Left lung (tissue), 4 donors: ENCODE measurements at regions not wholly inside any gene's neighbourhood (a gene's known extent, or its start where the extent isn't known, plus 50 kb on each side); places are given as distances from the start of the nearest gene placed in this dataset.

Experiments
- ATAC-seq: fragments of 200-7000 bp; cut with Tn5 transposase; one replicate; pipeline ENCODE4 v1.9.1; 2020; ENCODE audit warnings: moderate library complexity
- DNase-seq, 4 donors: peaks; one replicate each; pipeline ENCODE4 v3.0.0-alpha.2; 2013 to 2020
- H3K27ac ChIP-seq, 2 donors: fragments of 200-600 bp; sonication (generic) in 1 of 2; one replicate each; pipeline versions ENCODE4 v1.5.0 to v1.8.0; 2020 to 2021
- H3K27me3 ChIP-seq, 2 donors: fragments of 200-600 bp; sonication (generic) in 1 of 2; one replicate each; pipeline versions ENCODE4 v1.5.0 to v1.8.0; 2020 to 2021
- H3K36me3 ChIP-seq, 2 donors: fragments of 200-600 bp; sonication (generic) in 1 of 2; one replicate each; pipeline versions ENCODE4 v1.5.0 to v1.8.0; 2020 to 2021
- H3K4me1 ChIP-seq, 2 donors: fragments of 200-600 bp; one replicate each; pipeline ENCODE4 v1.8.0; 2021
- H3K4me3 ChIP-seq, 2 donors: fragments of 200-600 bp; sonication (generic) in 1 of 2; one replicate each; pipeline versions ENCODE4 v1.5.0 to v1.8.0; 2020 to 2021; ENCODE audit warnings: mild to moderate bottlenecking in 1 of 2
- H3K9me3 ChIP-seq, 2 donors: fragments of 200-600 bp; sonication (generic) in 1 of 2; one replicate each; pipeline versions ENCODE4 v1.5.0 to v1.8.0; 2020 to 2021
- CTCF ChIP-seq, 2 donors: fragments of 200-600 bp; sonication (generic) in 1 of 2; IDR thresholded peaks; one replicate each; pipeline versions ENCODE4 v1.5.0 to v1.8.0; 2021; ENCODE audit warnings: antibody characterized with exemption in 2 of 2
- intact Hi-C, 2 donors: fragments of 100-400 bp; cut with DNase I; formaldehyde crosslinking; loops; one replicate each; pipeline versions ENCODE4 v1.11.2 to v1.14.2; 2022
- donor health status: DM: no; HTN: yes; CAD: no.
- donor health status: DM: no; HTN: no; CAD: no.

DNA sequence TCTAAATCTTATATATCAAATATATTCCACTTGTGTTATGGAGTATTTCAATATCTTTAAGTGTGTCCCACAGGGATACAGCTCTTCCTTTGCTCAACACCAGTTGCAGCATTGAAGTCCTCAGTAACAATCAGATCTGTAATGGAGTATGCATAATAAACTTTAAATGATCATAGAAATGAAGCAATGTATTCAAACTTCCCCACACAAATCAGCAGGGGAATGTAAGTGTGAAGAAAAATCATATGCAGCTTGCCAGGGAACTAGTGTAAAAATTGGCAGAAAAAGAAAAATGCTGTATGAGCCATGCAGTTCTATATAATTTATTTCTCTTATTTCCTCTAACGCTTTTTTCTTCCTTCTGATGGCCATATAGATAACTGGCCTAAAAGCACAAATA lies 444.3 kb upstream of the VSTM2A start:
- peaks cover 0 to 2% of the 10 kb centered on the region in 2 donors for H3K9me3 ChIP-seq
- no peaks in the 10 kb centered on the region for H3K27me3 ChIP-seq
- H3K36me3 ChIP-seq = no peaks in the 10 kb centered on the region
- no peak for TF ChIP-seq CTCF (IDR thresholded peaks at IDR 0.05)
- intact Hi-C loops = no loop called here
- no peaks in the 10 kb centered on the region for H3K4me1 ChIP-seq
- H3K4me3 ChIP-seq = no peak overlapping the region
- no peak overlapping the region for H3K27ac ChIP-seq
- DNase-seq (no peak), ATAC-seq (no peak)

DNA sequence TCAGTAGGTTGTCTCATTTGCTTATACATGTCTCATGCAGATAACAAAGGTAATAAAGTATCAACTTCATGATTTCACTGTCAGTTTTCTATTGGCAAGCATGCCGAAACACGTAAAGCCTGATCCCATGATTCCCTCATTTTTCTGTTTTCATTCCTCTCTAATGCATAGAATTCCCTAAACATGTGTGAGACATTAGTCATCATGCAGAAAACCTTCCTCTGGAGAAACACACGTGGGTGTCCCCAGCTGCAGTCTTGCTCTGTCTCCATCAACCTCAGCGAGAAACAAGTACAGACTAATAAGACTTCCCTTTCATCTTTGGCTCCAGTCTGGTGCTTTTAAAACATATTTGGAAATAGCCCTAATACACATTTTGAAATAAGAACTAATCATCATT lies 432.7 kb upstream of the VSTM2A start:
- Histone ChIP-seq H3K27ac (no peak overlapping the region), H3K36me3 (no peaks in the 10 kb centered on the region), H3K27me3 (no peaks in the 10 kb centered on the region), H3K9me3 (no peaks in the 10 kb centered on the region), H3K4me3 (no peak overlapping the region), H3K4me1 (no peaks in the 10 kb centered on the region)
- DNase-seq (no peak), ATAC-seq (no peak)
- TF ChIP-seq CTCF (IDR thresholded peaks at IDR 0.05) = no peak
- intact Hi-C loops = no loop called here

GRCh38 chr7:54111814-54112511 lies 430.2 kb upstream of the VSTM2A start:
- intact Hi-C loops = no loop called here
- no peak for DNase-seq

DNA sequence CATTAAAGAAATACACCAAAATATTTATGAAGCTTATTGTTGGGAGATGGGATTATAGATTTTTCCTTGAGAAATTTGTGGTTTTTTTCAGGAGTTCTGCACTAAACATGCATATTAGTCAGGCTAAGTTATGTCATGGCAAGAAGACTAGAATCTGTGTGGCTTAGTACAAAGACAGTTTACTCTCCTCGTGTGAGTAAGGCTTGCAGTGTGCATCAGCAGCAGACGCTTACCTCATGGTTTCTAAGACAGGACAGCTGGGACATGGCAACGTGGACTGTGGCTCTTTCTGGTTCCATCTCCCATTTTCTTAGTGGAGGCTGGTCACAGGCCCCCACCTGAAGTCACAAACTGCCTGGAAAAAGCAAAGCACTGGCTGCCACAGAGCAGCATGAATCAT lies 429.6 kb upstream of the VSTM2A start:
- intact Hi-C loops = no loop called here
- DNase-seq = no peak
- TF ChIP-seq CTCF (IDR thresholded peaks at IDR 0.05) = no peak
- H3K27ac ChIP-seq = no peak overlapping the region
- H3K4me3 ChIP-seq = no peak overlapping the region
- no peaks in the 10 kb centered on the region for H3K36me3 ChIP-seq
- ATAC-seq = no peak
- no peaks in the 10 kb centered on the region for H3K9me3 ChIP-seq
- H3K27me3 ChIP-seq = no peaks in the 10 kb centered on the region
- H3K4me1 ChIP-seq = no peaks in the 10 kb centered on the region

More at GRCh38 chr7:54111814-54112511, 430.2 kb upstream of the VSTM2A start:
- TF ChIP-seq CTCF (IDR thresholded peaks at IDR 0.05) = no peak
- no peak for ATAC-seq
- Histone ChIP-seq H3K9me3 (no peaks in the 10 kb centered on the region), H3K27ac (no peak overlapping the region), H3K27me3 (no peaks in the 10 kb centered on the region), H3K36me3 (no peaks in the 10 kb centered on the region), H3K4me3 (no peak overlapping the region), H3K4me1 (no peaks in the 10 kb centered on the region)

- intact Hi-C loops = no loop called here
- Histone ChIP-seq H3K9me3 (no peaks in the 10 kb centered on the region), H3K4me1 (no peaks in the 10 kb centered on the region), H3K27me3 (no peaks in the 10 kb centered on the region), H3K27ac (no peak overlapping the region), H3K36me3 (no peaks in the 10 kb centered on the region), H3K4me3 (no peak overlapping the region)
- TF ChIP-seq CTCF (IDR thresholded peaks at IDR 0.05) = no peak
- no peak for ATAC-seq
- DNase-seq = no peak
Observed at GRCh38 chr7:54115028-54115763, 427.0 kb upstream of the VSTM2A start.
